NB4 (cell line): ENCODE measurements at regions not wholly inside any gene's neighbourhood (a gene's known extent, or its start where the extent isn't known, plus 50 kb on each side); places are given as distances from the start of the nearest gene placed in this dataset.
"Not testable (repeated sequence)": the region's sequence is repeated elsewhere in the genome, so short reads cannot be mapped to it uniquely, and the experiment has no call there.

ENCODE experiments used
- DNase-seq: peaks from one replicate; pipeline ENCODE4 v3.0.0; 2010; ENCODE audit warnings: low read depth
- H3K4me3 ChIP-seq: one replicate; pipeline ENCODE4 v1.5.1; 2011; ENCODE audit warnings: mild to moderate bottlenecking, low read depth, low read length, moderate library complexity
- MYC ChIP-seq: IDR thresholded peaks from 2 replicates; pipeline ENCODE4 v1.6.1; 2011; ENCODE audit warnings: low read depth, low read length
- POLR2A ChIP-seq: IDR thresholded peaks from 2 replicates; pipeline ENCODE4 v1.6.1; 2011; ENCODE audit warnings: mild to moderate bottlenecking; ENCODE audit not compliant: insufficient read length; ENCODE audit errors: extremely low read depth
- TF ChIP-seq, protein P1 (sequence below): IDR thresholded peaks from one replicate; pipeline ENCODE4 v1.5.1; 2012; ENCODE audit warnings: low read depth, low read length
- TF ChIP-seq, protein P2 (sequence below): IDR thresholded peaks from 2 replicates; pipeline ENCODE4 v1.6.1; 2011; ENCODE audit warnings: low read depth, low read length

DNA sequence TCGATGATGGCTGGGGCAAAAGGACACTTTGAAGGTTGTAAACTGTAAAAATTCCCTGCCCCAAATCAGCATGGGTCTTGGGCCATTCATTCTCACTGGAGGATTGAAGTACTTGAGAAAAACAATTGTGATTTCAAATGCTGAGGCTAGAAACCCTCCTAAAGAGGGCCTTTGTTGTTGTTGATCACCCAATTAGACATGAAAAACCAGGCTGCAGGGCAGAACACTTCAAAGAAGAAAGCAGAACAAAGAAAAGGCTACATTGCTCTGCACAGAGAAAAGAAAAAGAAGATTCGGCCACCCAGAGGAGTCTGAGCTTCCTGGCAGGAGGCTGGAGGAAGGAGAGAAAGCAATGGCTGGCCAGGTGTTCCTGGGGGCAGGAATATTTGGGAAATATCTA lies 143.1 kb downstream of the NPY start:
- H3K4me3 ChIP-seq = no peak overlapping the region
- TF ChIP-seq MYC (no peak), POLR2A (no peak)
- TF ChIP-seq, protein P1, sequence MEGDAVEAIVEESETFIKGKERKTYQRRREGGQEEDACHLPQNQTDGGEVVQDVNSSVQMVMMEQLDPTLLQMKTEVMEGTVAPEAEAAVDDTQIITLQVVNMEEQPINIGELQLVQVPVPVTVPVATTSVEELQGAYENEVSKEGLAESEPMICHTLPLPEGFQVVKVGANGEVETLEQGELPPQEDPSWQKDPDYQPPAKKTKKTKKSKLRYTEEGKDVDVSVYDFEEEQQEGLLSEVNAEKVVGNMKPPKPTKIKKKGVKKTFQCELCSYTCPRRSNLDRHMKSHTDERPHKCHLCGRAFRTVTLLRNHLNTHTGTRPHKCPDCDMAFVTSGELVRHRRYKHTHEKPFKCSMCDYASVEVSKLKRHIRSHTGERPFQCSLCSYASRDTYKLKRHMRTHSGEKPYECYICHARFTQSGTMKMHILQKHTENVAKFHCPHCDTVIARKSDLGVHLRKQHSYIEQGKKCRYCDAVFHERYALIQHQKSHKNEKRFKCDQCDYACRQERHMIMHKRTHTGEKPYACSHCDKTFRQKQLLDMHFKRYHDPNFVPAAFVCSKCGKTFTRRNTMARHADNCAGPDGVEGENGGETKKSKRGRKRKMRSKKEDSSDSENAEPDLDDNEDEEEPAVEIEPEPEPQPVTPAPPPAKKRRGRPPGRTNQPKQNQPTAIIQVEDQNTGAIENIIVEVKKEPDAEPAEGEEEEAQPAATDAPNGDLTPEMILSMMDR = no peak
- TF ChIP-seq, protein P2, sequence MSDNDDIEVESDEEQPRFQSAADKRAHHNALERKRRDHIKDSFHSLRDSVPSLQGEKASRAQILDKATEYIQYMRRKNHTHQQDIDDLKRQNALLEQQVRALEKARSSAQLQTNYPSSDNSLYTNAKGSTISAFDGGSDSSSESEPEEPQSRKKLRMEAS = no peak
- DNase-seq = no peak

GRCh38 chr7:24428676-24429075 lies 144.6 kb upstream of the PALS2 start:
- DNase-seq = no peak
- H3K4me3 ChIP-seq = no peak overlapping the region
- TF ChIP-seq POLR2A (no peak), MYC (no peak)
- TF ChIP-seq, protein P1 = no peak

DNA sequence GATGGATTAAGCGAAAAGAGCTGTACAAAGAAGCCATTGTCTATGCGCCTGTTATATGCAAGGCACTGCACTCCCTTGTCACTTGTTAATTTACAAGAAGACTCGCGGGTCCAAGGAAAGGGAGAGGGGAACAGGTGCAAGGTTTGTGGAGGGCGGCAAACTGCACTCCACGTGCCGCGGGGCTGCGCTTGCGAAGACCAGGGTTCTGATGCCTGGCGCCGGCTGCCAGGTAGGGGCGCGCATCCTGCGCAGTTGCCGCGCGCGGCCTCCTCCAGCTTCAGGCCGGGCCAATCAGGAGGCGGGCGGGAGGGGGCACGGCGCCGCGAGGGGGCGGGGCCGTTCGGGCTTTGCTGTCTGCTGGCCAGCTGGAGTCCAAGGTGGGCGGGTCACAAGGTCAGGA lies 140.6 kb upstream of the PALS2 start:
- DNase-seq = no peak
- TF ChIP-seq MYC (no peak), POLR2A (no peak)
- TF ChIP-seq, protein P1 = no peak
- TF ChIP-seq, protein P2 = no peak
- H3K4me3 ChIP-seq = no peak overlapping the region

DNA sequence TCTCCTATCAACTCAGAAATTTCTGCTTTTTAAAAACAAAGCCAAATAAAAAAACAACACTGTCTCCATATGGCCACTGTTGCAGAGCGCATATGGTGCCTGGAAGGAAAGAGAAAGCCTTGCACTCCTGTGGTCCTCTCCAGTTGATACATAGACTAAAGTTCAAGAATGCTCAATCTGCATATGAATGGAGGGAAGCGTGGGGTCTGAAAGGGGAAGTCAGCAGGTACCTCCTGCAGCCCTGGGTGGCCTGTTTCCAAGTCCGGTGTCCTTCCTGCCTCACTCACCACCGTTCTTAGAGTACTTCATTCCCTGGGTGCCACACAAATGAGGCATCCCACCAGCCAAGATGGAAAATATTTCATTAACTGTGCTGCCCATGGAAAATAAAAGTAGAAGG lies 138.3 kb upstream of the PALS2 start:
- peak; percentile 9 for DNase-seq
- TF ChIP-seq, protein P1 = no peak
- TF ChIP-seq POLR2A (no peak), MYC (no peak)
- TF ChIP-seq, protein P2 = no peak
- no peak overlapping the region for H3K4me3 ChIP-seq

DNA sequence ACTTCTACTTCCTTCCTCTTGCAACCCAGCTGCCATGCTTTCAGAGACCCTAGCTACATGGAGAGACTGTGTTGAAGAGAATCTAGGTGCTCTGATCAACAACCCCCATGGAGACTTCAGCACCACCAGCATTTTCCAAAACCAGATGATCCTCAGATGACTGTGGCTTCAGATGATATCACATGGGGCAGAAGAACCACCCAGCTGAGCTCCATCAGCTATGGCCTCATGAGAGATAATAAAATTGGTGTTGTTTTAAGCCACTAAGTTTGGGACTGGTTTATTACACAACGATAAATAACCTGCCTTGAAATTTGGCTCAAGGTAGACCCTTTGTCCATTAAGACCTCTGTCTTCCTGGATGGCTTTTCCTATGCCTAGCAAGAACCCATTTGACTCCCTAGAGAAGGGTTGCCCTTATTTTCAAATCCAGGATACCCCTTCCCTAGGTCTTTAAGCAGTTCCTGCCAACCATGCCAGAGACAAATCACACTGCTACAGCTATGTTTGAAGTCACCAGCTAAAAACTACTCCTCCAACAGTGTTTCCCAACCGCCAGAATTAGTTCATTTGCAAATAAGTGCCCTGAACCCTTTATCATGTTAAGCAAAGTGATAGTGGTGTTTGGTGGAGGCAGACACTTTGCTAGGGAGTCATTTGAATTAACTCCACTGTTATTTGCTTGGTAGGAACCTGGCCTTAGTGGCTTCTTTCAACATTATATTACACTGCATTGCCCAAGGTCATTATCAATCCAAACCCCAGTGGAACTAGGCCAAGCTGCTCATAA lies 136.9 kb upstream of the PALS2 start:
- TF ChIP-seq, protein P1 = no peak
- TF ChIP-seq, protein P2 = no peak
- TF ChIP-seq MYC = no peak
- no peak for TF ChIP-seq POLR2A
- no peak for DNase-seq

DNA sequence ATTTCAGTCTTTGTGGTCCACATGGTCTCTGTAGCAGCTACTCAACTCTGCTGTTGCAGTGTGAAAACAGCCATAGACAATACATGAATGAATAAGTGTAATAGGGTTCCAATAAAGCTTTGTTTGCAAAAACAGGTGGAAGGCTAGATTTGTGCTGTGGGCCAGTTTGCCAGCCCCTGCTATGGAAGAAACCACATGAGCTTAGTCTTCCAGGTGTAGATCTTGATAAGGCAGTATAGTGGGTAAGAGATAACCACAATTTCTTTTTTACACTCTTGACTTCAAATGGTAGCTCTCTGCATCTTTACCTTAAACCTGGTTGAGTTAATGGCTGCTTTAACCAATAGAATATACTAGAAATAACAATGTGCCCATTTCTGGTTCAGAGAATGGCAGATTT lies 135.0 kb upstream of the PALS2 start:
- DNase-seq = no peak
- TF ChIP-seq, protein P2 = no peak
- no peak for TF ChIP-seq MYC
- TF ChIP-seq, protein P1 = no peak
- no peak for TF ChIP-seq POLR2A
- no peak overlapping the region for H3K4me3 ChIP-seq

More for the DNA sequence above, 136.9 kb upstream of the PALS2 start:
- H3K4me3 ChIP-seq = no peak overlapping the region

DNA sequence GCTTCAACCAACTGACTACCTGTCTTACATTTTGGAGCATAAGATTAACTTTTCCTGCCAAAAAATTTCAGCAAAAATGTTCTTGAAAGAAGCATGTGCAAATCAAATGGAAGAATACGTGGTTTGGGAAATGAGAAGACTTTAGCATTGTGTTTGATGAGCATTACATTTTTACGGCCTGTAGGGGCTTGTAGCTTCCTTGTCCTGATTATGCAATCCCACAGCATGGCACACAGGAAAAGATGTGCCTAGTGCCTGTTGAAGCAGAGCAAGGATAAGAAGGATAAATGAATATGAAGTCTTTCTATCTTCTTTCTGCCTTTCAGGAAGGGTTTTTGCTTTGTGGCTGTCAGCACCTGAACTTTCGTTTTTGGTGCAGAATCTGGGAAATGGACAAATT lies 134.1 kb upstream of the PALS2 start:
- not testable (repeated sequence) for H3K4me3 ChIP-seq
- DNase-seq = peak; percentile 12
